SK-N-SH treated with all-trans-retinoic acid at 6 μM for 48 hours (cell line): ENCODE measurements at regions not wholly inside any gene's neighbourhood (a gene's known extent, or its start where the extent isn't known, plus 50 kb on each side); places are given as distances from the start of the nearest gene placed in this dataset.

Experiments used
- ATAC-seq: fragments of 200-7000 bp; cut with Tn5 transposase; 3 replicates; pipeline ENCODE4 v1.9.1; 2020; ENCODE audit warnings: mild to moderate bottlenecking, moderate library complexity
- ARNTL ChIP-seq: fragments of 450-650 bp; formaldehyde crosslinking; IDR thresholded peaks from 2 replicates; pipeline ENCODE4 v1.5.0; 2020; ENCODE audit warnings: low read depth, mild to moderate bottlenecking, moderate library complexity, borderline replicate concordance
- BACH2 ChIP-seq: fragments of 250-450 bp; sonication (Bioruptor Pico); IDR thresholded peaks from 2 replicates; pipeline ENCODE4 v1.9.0; 2021; ENCODE audit warnings: mild to moderate bottlenecking, borderline replicate concordance
- CREB5 ChIP-seq: fragments of 250-450 bp; sonication (Bioruptor Pico); IDR thresholded peaks from 2 replicates; pipeline ENCODE4 v1.5.1; 2020; ENCODE audit warnings: low read depth, mild to moderate bottlenecking, moderate library complexity
- CSDC2 ChIP-seq: fragments of 250-450 bp; sonication (Bioruptor Pico); IDR thresholded peaks from 2 replicates; pipeline ENCODE4 v1.5.0; 2020; ENCODE audit warnings: mild to moderate bottlenecking, moderate library complexity
- CSRNP3 ChIP-seq: fragments of 250-450 bp; sonication (Bioruptor Pico); IDR thresholded peaks from 2 replicates; pipeline ENCODE4 v1.5.1; 2021; ENCODE audit warnings: mild to moderate bottlenecking, moderate library complexity
- GLIS3 ChIP-seq: fragments of 250-450 bp; sonication (Bioruptor Pico); IDR thresholded peaks from 2 replicates; pipeline ENCODE4 v1.5.0; 2020; ENCODE audit warnings: mild to moderate bottlenecking, moderate library complexity
- ISL1 ChIP-seq: fragments of 250-450 bp; sonication (Bioruptor Pico); IDR thresholded peaks from 2 replicates; pipeline ENCODE4 v2.1.2; 2022; ENCODE audit warnings: mild to moderate bottlenecking, moderate library complexity
- OSR1 ChIP-seq: fragments of 250-450 bp; sonication (Bioruptor Pico); IDR thresholded peaks from 2 replicates; pipeline ENCODE4 v1.8.0; 2022; ENCODE audit warnings: moderate library complexity, mild to moderate bottlenecking, inconsistent platforms
- PATZ1 ChIP-seq: fragments of 250-450 bp; sonication (Bioruptor Pico); IDR thresholded peaks from 2 replicates; pipeline ENCODE4 v1.8.0; 2020; ENCODE audit warnings: mild to moderate bottlenecking, moderate library complexity, borderline replicate concordance
- POU6F1 ChIP-seq: fragments of 250-450 bp; sonication (Bioruptor Pico); IDR thresholded peaks from 2 replicates; pipeline ENCODE4 v1.8.0; 2021; ENCODE audit warnings: low read depth, mild to moderate bottlenecking, moderate library complexity, borderline replicate concordance
- RARB ChIP-seq: fragments of 250-450 bp; sonication (Bioruptor Pico); IDR thresholded peaks from 2 replicates; pipeline ENCODE4 v1.8.0; 2021; ENCODE audit warnings: mild to moderate bottlenecking, moderate library complexity
- SNAI2 ChIP-seq: fragments of 250-450 bp; sonication (Bioruptor Pico); IDR thresholded peaks from 2 replicates; pipeline ENCODE4 v1.5.0; 2020; ENCODE audit warnings: mild to moderate bottlenecking, moderate library complexity
- TCF4 ChIP-seq: fragments of 250-450 bp; sonication (Bioruptor Pico); IDR thresholded peaks from 2 replicates; pipeline ENCODE4 v1.8.0; 2021; ENCODE audit warnings: mild to moderate bottlenecking, moderate library complexity, borderline replicate concordance
- TOX ChIP-seq: fragments of 250-450 bp; sonication (Bioruptor Pico); IDR thresholded peaks from 2 replicates; pipeline ENCODE4 v1.8.0; 2021; ENCODE audit warnings: mild to moderate bottlenecking, moderate library complexity, borderline replicate concordance
- TSHZ2 ChIP-seq: fragments of 250-450 bp; sonication (Bioruptor Pico); IDR thresholded peaks from 2 replicates; pipeline ENCODE4 v1.5.0; 2020; ENCODE audit warnings: mild to moderate bottlenecking, moderate library complexity
- ZC3H10 ChIP-seq: fragments of 250-450 bp; sonication (Bioruptor Pico); IDR thresholded peaks from 2 replicates; pipeline ENCODE4 v1.5.1; 2021; ENCODE audit warnings: mild to moderate bottlenecking, moderate library complexity
- ZFP3 ChIP-seq: fragments of 250-450 bp; sonication (Bioruptor Pico); IDR thresholded peaks from 2 replicates; pipeline ENCODE4 v1.5.0; 2020; ENCODE audit warnings: mild to moderate bottlenecking, moderate library complexity
- ZFP30 ChIP-seq: fragments of 450-650 bp; formaldehyde crosslinking; IDR thresholded peaks from 2 replicates; pipeline ENCODE4 v1.5.0; 2022; ENCODE audit warnings: mild to moderate bottlenecking, moderate library complexity
- ZNF565 ChIP-seq: fragments of 450-650 bp; formaldehyde crosslinking; conservative IDR thresholded peaks from 2 replicates; pipeline ENCODE4 v1.5.0; 2020; ENCODE audit warnings: low read depth, mild to moderate bottlenecking, moderate library complexity
- ZNF70 ChIP-seq: fragments of 450-650 bp; formaldehyde crosslinking; IDR thresholded peaks from 2 replicates; pipeline ENCODE4 v1.5.0; 2020; ENCODE audit warnings: mild to moderate bottlenecking, moderate library complexity
- ZNF8 ChIP-seq: fragments of 450-650 bp; formaldehyde crosslinking; IDR thresholded peaks from 2 replicates; pipeline ENCODE4 v1.5.0; 2020; ENCODE audit warnings: mild to moderate bottlenecking, moderate library complexity

GRCh38 chr12:41653386-41654326 lies 465.5 kb downstream of the PDZRN4 start:
- TF ChIP-seq CSRNP3 (CRISPR knock-in tag): no peak
- TF ChIP-seq SNAI2 (CRISPR knock-in tag): no peak
- no peak for TF ChIP-seq ZNF8
- no peak for TF ChIP-seq POU6F1 (CRISPR knock-in tag)
- no peak for TF ChIP-seq TCF4 (CRISPR knock-in tag)
- TF ChIP-seq ZNF565 (CRISPR knock-in tag): no peak
- TF ChIP-seq CREB5: no peak
- no peak for TF ChIP-seq ZFP3 (CRISPR knock-in tag)
- TF ChIP-seq TOX (CRISPR knock-in tag): no peak
- no peak for TF ChIP-seq CSDC2 (CRISPR knock-in tag)
- TF ChIP-seq PATZ1: no peak
- no peak for TF ChIP-seq ZFP30 (CRISPR knock-in tag)
- TF ChIP-seq ZC3H10 (CRISPR knock-in tag): no peak
- TF ChIP-seq ARNTL (CRISPR knock-in tag): no peak
- TF ChIP-seq ISL1 (CRISPR knock-in tag): no peak
- TF ChIP-seq, all 23 proteins: peak for 0
- no peak for ATAC-seq

GRCh38 chr12:41652981-41653380 lies 464.9 kb downstream of the PDZRN4 start:
- ATAC-seq: no peak
- TF ChIP-seq ZNF8: no peak
- no peak for TF ChIP-seq BACH2 (CRISPR knock-in tag)
- TF ChIP-seq TSHZ2 (CRISPR knock-in tag): no peak
- TF ChIP-seq ZNF70: no peak
- no peak for TF ChIP-seq PATZ1
- TF ChIP-seq ISL1 (CRISPR knock-in tag): no peak
- TF ChIP-seq CSDC2 (CRISPR knock-in tag): no peak
- TF ChIP-seq POU6F1 (CRISPR knock-in tag): no peak
- TF ChIP-seq SNAI2 (CRISPR knock-in tag): no peak
- TF ChIP-seq CREB5: no peak
- no peak for TF ChIP-seq ZFP30 (CRISPR knock-in tag)
- TF ChIP-seq OSR1 (CRISPR knock-in tag): no peak
- no peak for TF ChIP-seq GLIS3
- TF ChIP-seq ZNF565 (CRISPR knock-in tag): no peak
- no peak for TF ChIP-seq TOX (CRISPR knock-in tag)
- TF ChIP-seq RARB (CRISPR knock-in tag): no peak
